SW480 (cell line): ENCODE measurements at regions not wholly inside any gene's neighbourhood (a gene's known extent, or its start where the extent isn't known, plus 50 kb on each side); places are given as distances from the start of the nearest gene placed in this dataset.
"Not testable (repeated sequence)": the region's sequence is repeated elsewhere in the genome, so short reads cannot be mapped to it uniquely, and the experiment has no call there.

Experiments used
- DNase-seq: peaks from one replicate; pipeline ENCODE4 v3.0.0-alpha.2; 2016; ENCODE audit warnings: low spot score

- no peak for DNase-seq
These were observed 894.3 kb downstream of the UQCRFS1 start for GRCh38 chr19:28318469-28319179.

- DNase-seq: no peak
These were observed 896.5 kb downstream of the UQCRFS1 start for GRCh38 chr19:28316464-28316863.

- no peak for DNase-seq
These were observed 898.2 kb downstream of the UQCRFS1 start for GRCh38 chr19:28314756-28315155.

GRCh38 chr19:28314287-28314686 is 898.7 kb downstream of the UQCRFS1 start:
- DNase-seq: no peak

- peak; percentile 28 for DNase-seq
These were observed 899.3 kb downstream of the UQCRFS1 start for GRCh38 chr19:28313633-28314032.

- no peak for DNase-seq
These were observed 900.7 kb downstream of the UQCRFS1 start for GRCh38 chr19:28312269-28312668.

GRCh38 chr19:28310829-28311228 is 902.1 kb downstream of the UQCRFS1 start:
- DNase-seq: not testable (repeated sequence)

- no peak for DNase-seq
These were observed 903.9 kb downstream of the UQCRFS1 start for GRCh38 chr19:28309070-28309469.

- DNase-seq: no peak
These were observed 905.0 kb downstream of the UQCRFS1 start for GRCh38 chr19:28307963-28308362.

GRCh38 chr19:28307487-28307886 is 905.5 kb downstream of the UQCRFS1 start:
- DNase-seq: no peak

GRCh38 chr19:28305513-28305912 is 907.4 kb downstream of the UQCRFS1 start:
- DNase-seq: no peak

- DNase-seq: no peak
These were observed 909.4 kb downstream of the UQCRFS1 start for GRCh38 chr19:28303502-28303901.

- DNase-seq: no peak
These were observed 911.0 kb downstream of the UQCRFS1 start for GRCh38 chr19:28301961-28302360.

GRCh38 chr19:28301463-28301862 is 911.5 kb downstream of the UQCRFS1 start:
- no peak for DNase-seq

- DNase-seq: no peak
These were observed 913.3 kb downstream of the UQCRFS1 start for GRCh38 chr19:28299649-28300048.

- DNase-seq: no peak
These were observed 915.3 kb downstream of the UQCRFS1 start for GRCh38 chr19:28297586-28298157.

- no peak for DNase-seq
These were observed 915.9 kb downstream of the UQCRFS1 start for GRCh38 chr19:28297036-28297435.

- no peak for DNase-seq
These were observed 916.4 kb downstream of the UQCRFS1 start for GRCh38 chr19:28296506-28296905.

- DNase-seq: not testable (repeated sequence)
These were observed 918.0 kb downstream of the UQCRFS1 start for GRCh38 chr19:28294975-28295374.

- peak; percentile 17 for DNase-seq
These were observed 918.6 kb downstream of the UQCRFS1 start for GRCh38 chr19:28294395-28294794.

- DNase-seq: no peak
These were observed 919.3 kb downstream of the UQCRFS1 start for GRCh38 chr19:28293685-28294084.

GRCh38 chr19:28292822-28293500 is 920.0 kb downstream of the UQCRFS1 start:
- DNase-seq: no peak

GRCh38 chr19:28291874-28292273 is 921.1 kb downstream of the UQCRFS1 start:
- DNase-seq: no peak
